Choroid plexus epithelial cell (primary cell): ENCODE measurements at regions not wholly inside any gene's neighbourhood (a gene's known extent, or its start where the extent isn't known, plus 50 kb on each side); places are given as distances from the start of the nearest gene placed in this dataset.

Experiments used
- DNase-seq: peaks from one replicate; pipeline ENCODE4 v3.0.0-alpha.2; 2010; ENCODE audit warnings: low read depth
- H3K4me3 ChIP-seq: 2 replicates; pipeline ENCODE4 v1.5.1; 2011; ENCODE audit warnings: low read depth, mild to moderate bottlenecking, control low read depth, low read length, moderate library complexity
- TF ChIP-seq, protein P1 (sequence below): conservative IDR thresholded peaks from 2 replicates; pipeline ENCODE4 v1.5.1; 2011; ENCODE audit warnings: low read depth, mild to moderate bottlenecking, control low read depth, inconsistent platforms, low read length, moderate library complexity

DNA sequence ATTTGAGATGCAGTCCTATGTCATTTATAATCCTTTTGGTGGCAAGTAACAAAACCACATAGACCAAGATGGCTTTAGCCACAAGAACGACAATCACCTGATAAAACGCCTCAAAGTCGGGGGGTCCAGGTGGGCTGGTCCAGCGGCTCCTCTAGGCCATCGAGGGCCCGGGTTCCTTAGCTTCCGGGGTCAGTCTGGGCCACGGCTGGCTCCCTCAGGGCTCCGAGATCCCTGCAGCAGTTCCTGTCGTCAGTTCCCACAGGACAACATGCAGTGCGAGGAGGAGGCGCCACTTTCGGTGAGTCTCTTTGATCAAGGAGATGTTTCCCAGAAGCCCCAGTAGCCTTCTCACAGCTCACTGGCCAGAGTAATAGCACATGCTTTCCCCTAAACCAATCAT, 574.6 kb downstream of the AACS start:
- TF ChIP-seq, protein P1, sequence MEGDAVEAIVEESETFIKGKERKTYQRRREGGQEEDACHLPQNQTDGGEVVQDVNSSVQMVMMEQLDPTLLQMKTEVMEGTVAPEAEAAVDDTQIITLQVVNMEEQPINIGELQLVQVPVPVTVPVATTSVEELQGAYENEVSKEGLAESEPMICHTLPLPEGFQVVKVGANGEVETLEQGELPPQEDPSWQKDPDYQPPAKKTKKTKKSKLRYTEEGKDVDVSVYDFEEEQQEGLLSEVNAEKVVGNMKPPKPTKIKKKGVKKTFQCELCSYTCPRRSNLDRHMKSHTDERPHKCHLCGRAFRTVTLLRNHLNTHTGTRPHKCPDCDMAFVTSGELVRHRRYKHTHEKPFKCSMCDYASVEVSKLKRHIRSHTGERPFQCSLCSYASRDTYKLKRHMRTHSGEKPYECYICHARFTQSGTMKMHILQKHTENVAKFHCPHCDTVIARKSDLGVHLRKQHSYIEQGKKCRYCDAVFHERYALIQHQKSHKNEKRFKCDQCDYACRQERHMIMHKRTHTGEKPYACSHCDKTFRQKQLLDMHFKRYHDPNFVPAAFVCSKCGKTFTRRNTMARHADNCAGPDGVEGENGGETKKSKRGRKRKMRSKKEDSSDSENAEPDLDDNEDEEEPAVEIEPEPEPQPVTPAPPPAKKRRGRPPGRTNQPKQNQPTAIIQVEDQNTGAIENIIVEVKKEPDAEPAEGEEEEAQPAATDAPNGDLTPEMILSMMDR = no peak
- no peak overlapping the region for H3K4me3 ChIP-seq
- no peak for DNase-seq

DNA sequence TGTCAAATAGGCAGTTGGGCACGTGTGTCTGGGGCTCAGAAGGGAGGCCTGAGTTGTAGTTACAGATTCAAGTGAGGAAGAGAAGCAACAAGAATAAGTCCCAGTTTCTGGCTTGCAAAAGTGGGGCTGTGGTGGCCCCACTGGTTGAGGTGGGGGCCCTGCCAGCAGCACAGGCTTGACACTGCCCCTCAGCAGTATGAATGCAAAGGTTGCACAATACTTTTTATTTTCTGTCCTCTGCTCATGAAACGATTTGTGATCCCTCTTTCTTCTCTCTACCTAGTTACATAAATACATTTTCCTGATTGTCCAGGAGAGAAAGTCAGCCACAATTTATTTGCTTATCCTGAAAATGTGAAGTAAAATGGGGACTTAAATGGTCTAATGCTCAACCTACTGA, 577.8 kb downstream of the AACS start:
- H3K4me3 ChIP-seq = no peak overlapping the region
- no peak for DNase-seq
- TF ChIP-seq, protein P1 = no peak

- TF ChIP-seq, protein P1 = no peak
- DNase-seq = no peak
- no peak overlapping the region for H3K4me3 ChIP-seq
Observed at GRCh38 chr12:125645724-125646123, 580.5 kb downstream of the AACS start.

DNA sequence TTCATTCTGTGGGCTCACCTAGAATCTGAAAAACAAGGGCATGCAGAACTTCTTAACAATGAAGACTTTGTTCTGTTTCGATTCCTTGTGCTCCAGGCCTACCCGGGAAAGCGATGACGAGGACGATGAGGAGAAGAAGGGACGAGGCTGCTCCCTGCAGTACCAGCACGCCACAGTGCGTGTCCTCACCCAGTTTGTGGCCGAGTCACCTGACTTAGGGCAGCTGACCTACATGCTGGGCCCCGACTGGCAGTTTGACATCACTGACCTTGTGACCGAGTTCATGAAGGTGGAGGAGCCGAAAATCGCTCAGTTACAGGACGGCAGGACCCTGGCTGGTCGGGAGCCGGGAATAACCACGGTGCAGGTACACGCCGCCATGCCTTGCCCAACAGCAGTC, 585.4 kb downstream of the AACS start:
- DNase-seq = no peak
- TF ChIP-seq, protein P1 = no peak
- H3K4me3 ChIP-seq = no peak overlapping the region

DNA sequence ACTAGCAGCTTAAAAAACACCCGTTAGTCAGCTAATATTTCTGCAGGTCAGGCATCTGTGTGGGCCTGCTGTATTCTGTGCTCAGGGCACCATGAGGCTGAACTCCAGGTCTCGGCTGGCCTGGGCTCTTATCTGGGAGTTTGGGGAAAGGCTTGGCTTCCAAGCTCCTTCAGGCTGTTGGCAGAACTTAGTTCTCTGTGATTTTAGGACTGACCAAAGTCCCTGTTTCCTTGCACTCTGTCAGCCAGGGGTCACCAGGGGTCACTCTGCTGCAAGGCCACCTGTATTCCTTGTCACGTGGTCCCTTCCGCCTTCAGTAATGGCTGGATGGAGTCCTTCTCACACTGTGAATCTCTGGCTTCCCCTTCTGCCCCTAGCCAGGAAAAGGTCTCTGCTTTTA, 586.4 kb downstream of the AACS start:
- TF ChIP-seq, protein P1 = no peak
- no peak for DNase-seq
- no peak overlapping the region for H3K4me3 ChIP-seq

- H3K4me3 ChIP-seq = no peak overlapping the region
- TF ChIP-seq, protein P1 = no peak
- no peak for DNase-seq
Observed at GRCh38 chr12:125652681-125653080, 587.4 kb downstream of the AACS start.

DNA sequence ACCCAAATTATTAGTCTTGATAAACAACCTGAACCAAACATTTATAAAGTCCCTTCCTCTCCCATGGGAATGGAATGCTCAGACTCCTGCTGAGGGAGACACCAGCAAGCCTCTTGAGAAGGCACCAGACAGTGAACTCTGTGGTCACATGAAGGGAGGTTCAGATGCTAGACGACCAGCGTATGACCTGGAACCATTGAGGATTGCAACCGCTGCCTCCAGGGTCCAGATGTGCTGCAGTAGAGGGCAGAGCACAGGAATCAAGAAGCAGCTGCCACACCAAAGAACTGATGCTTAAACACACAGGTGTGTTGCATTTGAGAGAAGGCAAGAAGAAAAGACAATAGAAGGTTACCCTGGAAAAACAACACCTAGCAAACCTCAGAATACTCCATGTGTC, 592.4 kb downstream of the AACS start:
- no peak overlapping the region for H3K4me3 ChIP-seq
- no peak for DNase-seq
- TF ChIP-seq, protein P1 = no peak
